Endothelial cell of umbilical vein (primary cell): ENCODE measurements at regions not wholly inside any gene's neighbourhood (a gene's known extent, or its start where the extent isn't known, plus 50 kb on each side); places are given as distances from the start of the nearest gene placed in this dataset.

Experiments
- BruUV-seq: library from RNA; stranded (reverse); fragments of 400-500 nt; replicated peaks from 2 replicates; lab custom pipeline; 2021; lab: Mats Ljungman, UMichigan
- CTCF ChIA-PET: fragments of 300-600, 350-600 bp; sonication (Branson Sonifier 250); formaldehyde crosslinking; loops from one replicate; lab custom pipeline; 2021; ENCODE audit warnings: antibody characterized with exemption, inconsistent platforms; lab: Charles Lee
- POLR2A ChIA-PET: fragments of 300-600, 350-600 bp; sonication (Branson Sonifier 250); formaldehyde crosslinking; loops from one replicate; lab custom pipeline; 2021; ENCODE audit warnings: antibody characterized with exemption, inconsistent platforms; lab: Charles Lee
- DNase-seq: peaks from one replicate; pipeline ENCODE4 v3.0.0-alpha.2; 2011; ENCODE audit warnings: low read depth, low spot score
- FAIRE-seq: peaks from 2 replicates; lab custom pipeline; 2011; peaks lifted over from hg19 to GRCh38; lab: Jason Lieb, UNC
- H2AFZ ChIP-seq: 2 replicates; pipeline ENCODE4 v1.6.0; 2012; ENCODE audit warnings: low read depth, low read length, control low read depth, inconsistent platforms
- H3K27ac ChIP-seq: 2 replicates; pipeline ENCODE4 v1.5.1; 2011; ENCODE audit warnings: low read depth, mild to moderate bottlenecking, control low read depth, low read length, moderate library complexity; ENCODE audit not compliant: insufficient read depth
- H3K27me3 ChIP-seq, 2 experiments: 2 replicates each; pipeline versions ENCODE4 v1.6.0 to v1.6.1; 2011; ENCODE audit warnings: low read length in 2 of 2, mixed read lengths in 1 of 2; ENCODE audit not compliant: control insufficient read depth in 2 of 2, insufficient read depth in 2 of 2
- H3K36me3 ChIP-seq, 2 experiments: 2 replicates in 1 of 2; 3 replicates in 1 of 2; pipeline ENCODE4 v1.5.1; 2011; ENCODE audit warnings: low read length in 2 of 2, mild to moderate bottlenecking in 1 of 2, moderate library complexity in 1 of 2; ENCODE audit not compliant: control insufficient read depth in 2 of 2, insufficient read depth in 2 of 2; ENCODE audit errors: extremely low read depth in 1 of 2
- H3K4me1 ChIP-seq: 3 replicates; pipeline ENCODE4 v1.5.1; 2011; ENCODE audit warnings: mild to moderate bottlenecking, low read length; ENCODE audit not compliant: control insufficient read depth, insufficient read depth; ENCODE audit errors: extremely low read depth
- H3K4me2 ChIP-seq: 2 replicates; pipeline ENCODE4 v1.6.1; 2011; ENCODE audit warnings: low read length, control low read depth, mixed read lengths; ENCODE audit not compliant: insufficient read depth
- H3K4me3 ChIP-seq, 3 experiments: fragments of 200-600 bp in 1 of 3; sonication (generic), shearing (Covaris generic) in 1 of 3; replicated peaks in 1 of 3; 2 replicates each; pipeline ENCODE4 v1.5.1; 2011 to 2016; ENCODE audit warnings: control low read depth in 3 of 3, low read length in 3 of 3, mild to moderate bottlenecking in 2 of 3, inconsistent platforms in 1 of 3, low read depth in 1 of 3, moderate library complexity in 1 of 3; ENCODE audit not compliant: insufficient read depth in 1 of 3
- H3K79me2 ChIP-seq: 2 replicates; pipeline ENCODE4 v1.6.0; 2012; ENCODE audit warnings: low read length, inconsistent platforms; ENCODE audit not compliant: control insufficient read depth, insufficient read depth
- H3K9ac ChIP-seq: replicated peaks from 2 replicates; pipeline ENCODE3; 2011; ENCODE audit warnings: low read length, control low read depth; ENCODE audit not compliant: insufficient read depth; ENCODE audit errors: extremely low read depth
- H3K9me1 ChIP-seq: replicated peaks from 3 replicates; pipeline ENCODE4 v1.6.0; 2011; ENCODE audit warnings: mild to moderate bottlenecking, low read length; ENCODE audit not compliant: control insufficient read depth, insufficient read depth; ENCODE audit errors: extremely low read depth
- H3K9me3 ChIP-seq: replicated peaks from 2 replicates; pipeline ENCODE4 v1.5.1; 2012; ENCODE audit warnings: low read length, inconsistent platforms; ENCODE audit not compliant: control insufficient read depth, insufficient read depth
- H4K20me1 ChIP-seq: replicated peaks from 2 replicates; pipeline ENCODE3; 2011; ENCODE audit warnings: mild to moderate bottlenecking, low read length; ENCODE audit not compliant: control insufficient read depth, insufficient read depth; ENCODE audit errors: extremely low read depth
- CTCF ChIP-seq, 2 donors: IDR thresholded peaks; 1 replicate in 1 of 2; 2 replicates in 1 of 2; pipeline ENCODE4 v1.5.1; 2011; ENCODE audit warnings: low read length in 2 of 2, mild to moderate bottlenecking in 2 of 2, moderate library complexity in 2 of 2, control low read depth in 1 of 2, inconsistent platforms in 1 of 2, low read depth in 1 of 2; ENCODE audit not compliant: insufficient read depth in 1 of 2; ENCODE audit errors: extremely low read depth in 1 of 2
- EZH2 ChIP-seq: IDR thresholded peaks from 2 replicates; pipeline ENCODE4 v1.6.1; 2012; ENCODE audit warnings: borderline replicate concordance, low read depth, mild to moderate bottlenecking, moderate library complexity, low read length, inconsistent platforms; ENCODE audit not compliant: severe bottlenecking
- FOS ChIP-seq: IDR thresholded peaks from 2 replicates; pipeline ENCODE4 v1.6.1; 2011; ENCODE audit warnings: mild to moderate bottlenecking, low read length, moderate library complexity, borderline replicate concordance; ENCODE audit not compliant: insufficient read depth
- JUN ChIP-seq: IDR thresholded peaks from 2 replicates; pipeline ENCODE4 v1.6.1; 2011; ENCODE audit warnings: borderline replicate concordance, low read depth; ENCODE audit not compliant: insufficient read length, insufficient read depth
- MAX ChIP-seq: IDR thresholded peaks from 2 replicates; pipeline ENCODE4 v1.6.1; 2011; ENCODE audit not compliant: insufficient read depth, insufficient read length
- POLR2A ChIP-seq: IDR thresholded peaks from 2 replicates; pipeline ENCODE4 v1.6.1; 2012; ENCODE audit warnings: low read depth, mild to moderate bottlenecking, control low read depth, low read length
- POLR2AphosphoS5 ChIP-seq: IDR thresholded peaks from 2 replicates; pipeline ENCODE4 v1.6.1; 2012; ENCODE audit warnings: low read depth, mild to moderate bottlenecking, control low read depth, low read length, moderate library complexity; ENCODE audit not compliant: insufficient read depth
- dilution Hi-C: fragments of 300-500 bp; cut with MboI; formaldehyde crosslinking; loops from one replicate; pipeline ENCODE4 v1.15.0; 2019; ENCODE audit warnings: low sequenced_read_pairs; ENCODE audit not compliant: extremely low pct_ligation_motif_present
- intact Hi-C: fragments of 100-400 bp; cut with micrococcal nuclease; formaldehyde crosslinking; loops from one replicate; pipeline ENCODE4 v1.10.0; 2022

- H2AFZ ChIP-seq, result no peak overlapping the region
- dilution Hi-C loops, result no loop called here
- FAIRE-seq, result no peak
- H3K27ac ChIP-seq, result no peak overlapping the region
- no peak overlapping the region for H3K9ac ChIP-seq
- H3K4me3 ChIP-seq, result no peak overlapping the region
- ChIA-PET CTCF (no interaction called here), POLR2A (no interaction called here)
- no peaks in the 10 kb centered on the region for H3K4me1 ChIP-seq
- no peaks in the 10 kb centered on the region for H4K20me1 ChIP-seq
- intact Hi-C loops, result no loop called here
- no peaks in the 10 kb centered on the region for H3K79me2 ChIP-seq
- H3K4me2 ChIP-seq, result no peak overlapping the region
- no TSS peak for BruUV-seq
- no peak for TF ChIP-seq MAX
- no peak for TF ChIP-seq POLR2A
- no peak for TF ChIP-seq FOS
- TF ChIP-seq JUN, result no peak
- TF ChIP-seq POLR2AphosphoS5, result no peak
- TF ChIP-seq CTCF (IDR thresholded peaks at IDR 0.05; ENCODE audit: extremely low read depth in 1 of 2, insufficient read depth in 1 of 2, low read depth in 1 of 2, low read length in 2 of 2), result no peak
- no peak for TF ChIP-seq EZH2
- no peaks in the 10 kb centered on the region for H3K27me3 ChIP-seq
- DNase-seq, result no peak
- H3K9me3 ChIP-seq, result no peaks in the 10 kb centered on the region
- H3K9me1 ChIP-seq, result no peaks in the 10 kb centered on the region
- H3K36me3 ChIP-seq, result no peaks in the 10 kb centered on the region
Observed at GRCh38 chrX:13476384-13476783, 93.0 kb upstream of the EGFL6 start.
